Osteocyte (in vitro differentiated cells): ENCODE measurements at regions not wholly inside any gene's neighbourhood (a gene's known extent, or its start where the extent isn't known, plus 50 kb on each side); places are given as distances from the start of the nearest gene placed in this dataset.

Source experiments
- DNase-seq: peaks from one replicate; pipeline ENCODE4 v3.0.0; 2021; ENCODE audit warnings: mixed read lengths; ENCODE audit not compliant: unreplicated experiment; ENCODE audit errors: extremely low spot score
- H3K27ac Mint-ChIP-seq: one replicate; pipeline ENCODE4 v1.8.0; 2021; ENCODE audit warnings: mild to moderate bottlenecking, mixed read lengths; ENCODE audit not compliant: unreplicated experiment
- H3K27me3 Mint-ChIP-seq: one replicate; pipeline ENCODE4 v1.8.0; 2021; ENCODE audit warnings: mixed read lengths; ENCODE audit not compliant: unreplicated experiment
- H3K36me3 Mint-ChIP-seq: one replicate; pipeline ENCODE4 v1.8.0; 2021; ENCODE audit warnings: mixed read lengths; ENCODE audit not compliant: unreplicated experiment
- H3K4me1 Mint-ChIP-seq: one replicate; pipeline ENCODE4 v1.8.0; 2021; ENCODE audit warnings: mixed read lengths; ENCODE audit not compliant: unreplicated experiment
- H3K4me3 Mint-ChIP-seq: one replicate; pipeline ENCODE4 v1.8.0; 2021; ENCODE audit warnings: mild to moderate bottlenecking, moderate library complexity, mixed read lengths; ENCODE audit not compliant: unreplicated experiment
- H3K9me3 Mint-ChIP-seq: one replicate; pipeline ENCODE4 v1.8.0; 2021; ENCODE audit warnings: mixed read lengths; ENCODE audit not compliant: unreplicated experiment
- TF ChIP-seq, protein P1 (sequence below): fragments of 200-600 bp; sonication (generic); IDR thresholded peaks from 2 replicates; pipeline ENCODE4 v1.5.0; 2021; ENCODE audit warnings: antibody characterized with exemption, mild to moderate bottlenecking, moderate library complexity

DNA sequence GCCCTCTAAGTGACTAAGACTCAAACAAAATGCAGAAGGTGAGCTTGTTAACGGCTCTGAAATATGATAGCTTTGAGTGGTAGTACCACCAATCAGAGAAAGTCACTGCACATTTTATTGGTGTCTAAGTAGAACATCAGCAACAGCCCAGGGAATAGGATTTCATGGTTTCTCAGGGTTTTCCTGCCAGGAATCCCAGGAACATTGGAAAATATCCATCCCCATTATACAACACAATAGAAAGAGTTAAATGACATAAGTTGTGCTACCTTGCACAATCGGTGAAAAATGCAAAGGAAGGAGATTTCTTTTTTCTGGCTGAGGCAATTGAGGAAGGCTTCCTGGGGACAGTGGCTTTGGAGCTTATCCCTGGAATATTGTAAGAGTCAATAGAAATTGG is 283.1 kb downstream of the HLX start:
- peaks cover 2% of the 10 kb centered on the region for H3K4me1 Mint-ChIP-seq
- H3K9me3 Mint-ChIP-seq: no peaks in the 10 kb centered on the region
- TF ChIP-seq, protein P1, sequence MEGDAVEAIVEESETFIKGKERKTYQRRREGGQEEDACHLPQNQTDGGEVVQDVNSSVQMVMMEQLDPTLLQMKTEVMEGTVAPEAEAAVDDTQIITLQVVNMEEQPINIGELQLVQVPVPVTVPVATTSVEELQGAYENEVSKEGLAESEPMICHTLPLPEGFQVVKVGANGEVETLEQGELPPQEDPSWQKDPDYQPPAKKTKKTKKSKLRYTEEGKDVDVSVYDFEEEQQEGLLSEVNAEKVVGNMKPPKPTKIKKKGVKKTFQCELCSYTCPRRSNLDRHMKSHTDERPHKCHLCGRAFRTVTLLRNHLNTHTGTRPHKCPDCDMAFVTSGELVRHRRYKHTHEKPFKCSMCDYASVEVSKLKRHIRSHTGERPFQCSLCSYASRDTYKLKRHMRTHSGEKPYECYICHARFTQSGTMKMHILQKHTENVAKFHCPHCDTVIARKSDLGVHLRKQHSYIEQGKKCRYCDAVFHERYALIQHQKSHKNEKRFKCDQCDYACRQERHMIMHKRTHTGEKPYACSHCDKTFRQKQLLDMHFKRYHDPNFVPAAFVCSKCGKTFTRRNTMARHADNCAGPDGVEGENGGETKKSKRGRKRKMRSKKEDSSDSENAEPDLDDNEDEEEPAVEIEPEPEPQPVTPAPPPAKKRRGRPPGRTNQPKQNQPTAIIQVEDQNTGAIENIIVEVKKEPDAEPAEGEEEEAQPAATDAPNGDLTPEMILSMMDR: no peak
- no peak overlapping the region for H3K4me3 Mint-ChIP-seq
- peaks cover 16% of the 10 kb centered on the region for H3K27me3 Mint-ChIP-seq
- no peak overlapping the region for H3K27ac Mint-ChIP-seq
- DNase-seq: no peak
- H3K36me3 Mint-ChIP-seq: no peaks in the 10 kb centered on the region

DNA sequence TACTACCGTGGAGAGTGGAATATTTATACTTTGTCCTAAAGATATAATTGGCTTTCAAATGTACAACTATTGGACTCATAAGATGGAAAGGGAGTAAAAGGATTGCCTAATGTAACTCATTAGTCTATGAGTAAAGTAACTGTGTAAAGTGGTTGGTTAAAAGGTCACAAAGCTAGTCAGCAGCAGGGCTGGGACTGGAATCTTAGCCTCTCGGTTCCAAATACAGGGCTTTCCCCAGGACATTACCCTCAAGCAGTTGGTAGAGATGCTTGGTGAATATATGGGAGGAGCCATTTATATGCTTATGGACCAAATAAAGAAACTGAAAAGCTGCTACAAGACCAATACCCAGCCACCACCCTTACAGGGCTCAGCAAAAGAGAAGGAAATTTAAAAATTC is 283.7 kb downstream of the HLX start:
- DNase-seq: no peak
- Mint-ChIP-seq H3K4me1 (peaks cover 2% of the 10 kb centered on the region), H3K27ac (no peak overlapping the region), H3K9me3 (no peaks in the 10 kb centered on the region), H3K36me3 (no peaks in the 10 kb centered on the region), H3K27me3 (peaks cover 16% of the 10 kb centered on the region), H3K4me3 (no peak overlapping the region)
- TF ChIP-seq, protein P1: no peak

GRCh38 chr1:221164029-221164428 is 284.8 kb downstream of the HLX start:
- DNase-seq: no peak
- H3K4me3 Mint-ChIP-seq: no peak overlapping the region
- H3K4me1 Mint-ChIP-seq: peaks cover 2% of the 10 kb centered on the region
- TF ChIP-seq, protein P1: no peak
- no peaks in the 10 kb centered on the region for H3K36me3 Mint-ChIP-seq
- no peaks in the 10 kb centered on the region for H3K9me3 Mint-ChIP-seq
- H3K27ac Mint-ChIP-seq: no peak overlapping the region
- peaks cover 10% of the 10 kb centered on the region for H3K27me3 Mint-ChIP-seq

DNA sequence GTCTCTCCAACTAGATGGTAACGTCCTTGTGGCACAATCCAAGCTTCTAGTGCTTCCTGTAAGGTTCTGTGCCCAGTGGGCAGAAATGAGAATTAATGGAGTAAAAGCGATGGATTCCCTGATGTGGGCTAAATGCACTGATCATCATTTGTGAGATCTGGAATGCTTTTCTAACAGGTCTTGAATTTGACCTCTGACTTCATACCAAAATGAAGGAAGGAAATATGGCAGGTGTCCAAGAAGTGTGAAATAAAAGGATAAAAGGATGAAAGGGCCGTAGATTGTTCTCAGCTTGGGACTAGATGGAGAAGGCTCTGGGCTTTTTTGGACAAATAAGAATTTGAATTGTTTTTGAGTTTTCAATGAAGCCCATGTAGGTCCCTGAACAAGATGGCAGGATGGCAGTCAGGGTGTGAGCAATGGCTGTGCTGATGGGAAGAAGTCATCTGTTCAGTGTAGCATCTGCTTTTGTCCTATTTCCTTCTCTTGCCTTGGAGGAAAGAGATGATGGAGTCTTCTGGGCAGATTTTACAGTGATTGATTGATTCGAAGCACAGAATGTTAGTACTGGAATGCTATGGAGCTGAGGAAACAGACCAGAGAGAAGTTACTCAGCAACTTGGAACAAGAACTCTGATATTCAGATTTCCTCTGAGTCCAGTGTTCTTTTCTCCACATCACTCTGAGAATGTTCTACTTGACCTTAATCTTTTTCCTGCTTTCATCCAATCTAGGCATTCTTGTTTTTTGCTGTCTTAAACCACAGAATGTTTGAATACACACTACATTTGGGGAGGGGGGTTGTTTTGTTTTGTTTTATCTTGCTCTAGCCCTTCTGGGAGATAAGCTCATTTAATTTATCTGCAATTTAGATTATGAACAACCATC is 286.0 kb downstream of the HLX start:
- Mint-ChIP-seq H3K9me3 (no peaks in the 10 kb centered on the region), H3K27ac (no peak overlapping the region), H3K4me3 (no peak overlapping the region), H3K27me3 (peaks cover 10% of the 10 kb centered on the region), H3K4me1 (peaks cover 2% of the 10 kb centered on the region), H3K36me3 (no peaks in the 10 kb centered on the region)
- TF ChIP-seq, protein P1: no peak
- DNase-seq: no peak

DNA sequence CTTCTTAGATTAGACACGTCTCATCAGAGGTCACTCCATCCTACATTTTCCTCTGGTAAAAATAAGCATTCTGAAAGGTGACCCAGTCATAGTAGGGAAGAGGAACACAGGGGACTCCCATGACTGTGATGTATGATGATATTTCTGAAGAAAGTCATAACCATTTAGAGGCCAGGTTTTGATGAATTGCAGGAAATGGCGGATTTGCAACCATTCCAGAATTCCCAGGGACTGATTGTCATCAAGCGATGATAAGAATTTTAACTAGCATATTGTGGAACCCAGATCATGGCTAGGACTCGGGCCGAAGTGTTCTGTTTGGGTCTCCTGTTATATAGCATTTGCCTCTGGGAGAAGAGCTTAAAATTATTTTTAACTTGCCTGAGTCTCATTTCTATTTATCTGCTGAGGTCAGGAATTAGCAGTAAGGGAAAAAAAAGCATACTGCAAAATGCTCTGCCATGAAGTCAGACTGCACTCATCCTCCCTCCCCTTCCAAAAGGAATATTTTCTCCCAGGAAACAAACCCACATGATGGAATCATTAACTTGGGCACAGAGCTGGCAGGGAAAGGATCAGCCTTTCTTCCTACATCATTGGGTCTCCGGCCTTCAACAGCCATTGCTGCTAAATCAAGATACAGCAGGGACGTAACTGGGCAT is 286.7 kb downstream of the HLX start:
- TF ChIP-seq, protein P1: no peak
- Mint-ChIP-seq H3K27ac (no peak overlapping the region), H3K27me3 (peaks cover 10% of the 10 kb centered on the region), H3K4me3 (no peak overlapping the region), H3K4me1 (peaks cover 2% of the 10 kb centered on the region), H3K36me3 (no peaks in the 10 kb centered on the region), H3K9me3 (no peaks in the 10 kb centered on the region)
- DNase-seq: no peak
